Mesodermal cell (in vitro differentiated cells): ENCODE measurements at regions not wholly inside any gene's neighbourhood (a gene's known extent, or its start where the extent isn't known, plus 50 kb on each side); places are given as distances from the start of the nearest gene placed in this dataset.

Source experiments
- H3K27ac ChIP-seq: 2 replicates; pipeline ENCODE4 v1.7.0; 2013; ENCODE audit warnings: mild to moderate bottlenecking, low read depth, low read length, moderate library complexity; ENCODE audit not compliant: severe bottlenecking
- H3K36me3 ChIP-seq: 2 replicates; pipeline ENCODE4 v1.7.1; 2013; ENCODE audit warnings: mild to moderate bottlenecking, low read length, moderate library complexity; ENCODE audit not compliant: control insufficient read depth, insufficient read depth
- H3K4me1 ChIP-seq: one replicate; pipeline ENCODE4 v1.7.1; 2013; ENCODE audit warnings: mild to moderate bottlenecking, low read length; ENCODE audit not compliant: insufficient read depth, control insufficient read depth, poor library complexity, severe bottlenecking
- H3K4me3 ChIP-seq: 2 replicates; pipeline ENCODE4 v1.7.0; 2013; ENCODE audit warnings: low read length, control low read depth, mild to moderate bottlenecking; ENCODE audit not compliant: insufficient read depth, poor library complexity, severe bottlenecking; ENCODE audit errors: extremely low read depth
- H3K9me3 ChIP-seq: 2 replicates; pipeline ENCODE4 v1.7.1; 2013; ENCODE audit warnings: mild to moderate bottlenecking, low read length, moderate library complexity; ENCODE audit not compliant: control insufficient read depth
- WGBS, 2 experiments: methylation state at CpG; one replicate each; pipeline ENCODE4 v1.1.5; 2013; ENCODE audit warnings: missing lambda C conversion rate in 2 of 2; ENCODE audit not compliant: insufficient coverage in 2 of 2; 5-methylcytosine and 5-hydroxymethylcytosine counted together

GRCh38 chr2:11953258-11953657, 206.8 kb downstream of the LPIN1 start:
- Histone ChIP-seq H3K4me3 (no peak overlapping the region), H3K9me3 (no peaks in the 10 kb centered on the region), H3K36me3 (no peaks in the 10 kb centered on the region), H3K4me1 (no peaks in the 10 kb centered on the region), H3K27ac (no peak overlapping the region)
- 93 to 95% methylated on average over 2 of the region's 3 CpGs for WGBS, 2 experiments

- Histone ChIP-seq H3K36me3 (no peaks in the 10 kb centered on the region), H3K27ac (no peak overlapping the region), H3K9me3 (peaks cover 4% of the 10 kb centered on the region), H3K4me3 (no peak overlapping the region), H3K4me1 (no peaks in the 10 kb centered on the region)
- WGBS, 2 experiments: 84 to 85% methylated on average over 2 of the region's 2 CpGs
Observed at GRCh38 chr2:11955314-11955713, 208.9 kb downstream of the LPIN1 start.

DNA sequence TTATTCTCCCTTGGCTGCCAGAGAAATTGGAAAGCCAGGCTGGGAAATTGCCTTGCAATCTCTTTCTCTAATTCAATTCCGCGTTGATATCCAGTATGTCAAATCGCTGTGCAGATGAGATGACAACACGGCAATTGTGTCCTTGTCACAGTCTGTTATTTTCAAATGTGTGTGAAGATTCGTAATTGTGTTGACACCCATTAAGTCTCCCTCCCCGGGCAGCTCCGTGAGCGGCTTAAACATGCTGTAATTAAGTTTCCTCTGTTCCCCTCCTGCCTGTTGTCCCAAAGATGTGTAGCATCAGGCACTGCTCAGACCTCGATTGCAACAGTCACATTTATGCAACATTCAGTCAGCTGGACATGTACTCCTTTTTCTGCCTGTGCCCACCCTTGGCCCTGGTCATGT, 209.5 kb downstream of the LPIN1 start:
- no peaks in the 10 kb centered on the region for H3K4me1 ChIP-seq
- WGBS, 2 experiments: 87 to 89% methylated on average over 8 of the region's 9 CpGs
- H3K4me3 ChIP-seq: no peak overlapping the region
- no peak overlapping the region for H3K27ac ChIP-seq
- no peaks in the 10 kb centered on the region for H3K36me3 ChIP-seq
- peaks cover 4% of the 10 kb centered on the region for H3K9me3 ChIP-seq

- WGBS, 2 experiments: 89 to 96% methylated on average over 6 to 9 of the region's 10 CpGs
- Histone ChIP-seq H3K9me3 (peaks cover 4% of the 10 kb centered on the region), H3K27ac (no peak overlapping the region), H3K4me3 (no peak overlapping the region), H3K36me3 (no peaks in the 10 kb centered on the region), H3K4me1 (no peaks in the 10 kb centered on the region)
Observed at GRCh38 chr2:11962707-11963328, 216.4 kb downstream of the LPIN1 start.

DNA sequence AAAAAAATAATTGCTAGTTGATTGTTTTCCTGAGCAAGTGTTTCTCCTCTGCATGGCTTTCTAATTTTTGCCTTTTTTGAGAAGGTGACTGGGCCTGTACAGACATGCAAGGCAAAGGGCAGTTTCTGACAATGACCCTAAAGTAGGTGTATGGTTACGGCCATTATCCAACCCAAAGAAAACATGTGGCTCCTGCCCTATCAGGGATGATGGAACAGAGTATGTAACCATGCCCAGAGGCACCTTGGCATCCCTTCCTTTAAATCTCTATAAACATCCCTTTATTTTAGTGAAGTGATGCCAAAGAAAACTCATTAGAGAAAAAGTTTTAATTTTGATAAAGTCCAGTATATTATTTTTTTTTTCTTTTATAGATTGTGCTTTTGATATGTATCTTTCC, 217.5 kb downstream of the LPIN1 start:
- H3K27ac ChIP-seq: no peak overlapping the region
- H3K4me1 ChIP-seq: no peaks in the 10 kb centered on the region
- peaks cover 4% of the 10 kb centered on the region for H3K9me3 ChIP-seq
- H3K4me3 ChIP-seq: no peak overlapping the region
- no peaks in the 10 kb centered on the region for H3K36me3 ChIP-seq
- no CpG with 5 or more reads among the region's 1 CpG for WGBS, 2 experiments

DNA sequence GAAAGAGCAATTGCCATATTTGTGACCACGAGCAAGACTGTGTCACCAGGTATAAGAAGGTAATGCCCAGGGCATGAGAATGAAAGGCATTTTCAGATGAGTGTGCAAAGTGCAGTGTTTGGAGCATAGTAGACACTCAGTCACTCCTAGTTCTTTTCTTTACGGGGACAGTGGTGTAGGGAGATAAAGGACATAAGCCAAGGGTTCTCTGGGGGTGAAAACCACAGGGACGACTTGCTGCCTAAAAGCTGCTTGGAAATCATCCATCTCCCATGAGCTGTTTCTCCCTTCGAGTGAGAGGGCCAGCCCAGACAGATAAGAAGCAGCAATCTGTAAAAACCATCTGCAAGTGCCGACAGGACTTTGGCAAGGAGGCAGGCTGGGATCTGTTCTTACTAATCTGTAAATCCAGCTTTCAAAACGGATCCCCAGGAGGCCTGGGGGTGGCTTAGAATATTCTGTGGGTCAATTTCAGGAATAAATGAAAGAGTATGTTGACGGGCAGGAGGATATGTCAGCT, 221.6 kb downstream of the LPIN1 start:
- H3K4me1 ChIP-seq: no peaks in the 10 kb centered on the region
- H3K36me3 ChIP-seq: no peaks in the 10 kb centered on the region
- no peak overlapping the region for H3K27ac ChIP-seq
- no peak overlapping the region for H3K4me3 ChIP-seq
- whole genome bisulfite sequencing, 2 experiments: 59 to 73% methylated on average over 5 to 6 of the region's 7 CpGs
- H3K9me3 ChIP-seq: peaks cover 3% of the 10 kb centered on the region

- Histone ChIP-seq H3K27ac (no peak overlapping the region), H3K4me3 (no peak overlapping the region), H3K4me1 (no peaks in the 10 kb centered on the region), H3K36me3 (no peaks in the 10 kb centered on the region), H3K9me3 (peaks cover 4% of the 10 kb centered on the region)
- WGBS, 2 experiments: 95 to 97% methylated on average over 4 of the region's 5 CpGs
Observed at GRCh38 chr2:11968521-11968920, 222.1 kb downstream of the LPIN1 start.

- Histone ChIP-seq H3K4me3 (no peak overlapping the region), H3K36me3 (no peaks in the 10 kb centered on the region), H3K4me1 (no peaks in the 10 kb centered on the region), H3K9me3 (peaks cover 7% of the 10 kb centered on the region), H3K27ac (no peak overlapping the region)
- WGBS, 2 experiments: no CpG with 5 or more reads among the region's 1 CpG
Observed at GRCh38 chr2:11969774-11970173, 223.3 kb downstream of the LPIN1 start.

GRCh38 chr2:11974573-11974972, 228.1 kb downstream of the LPIN1 start:
- no peaks in the 10 kb centered on the region for H3K4me1 ChIP-seq
- H3K36me3 ChIP-seq: no peaks in the 10 kb centered on the region
- peaks cover 7% of the 10 kb centered on the region for H3K9me3 ChIP-seq
- no peak overlapping the region for H3K27ac ChIP-seq
- no peak overlapping the region for H3K4me3 ChIP-seq
- no CpG with 5 or more reads among the region's 1 CpG for WGBS, 2 experiments

DNA sequence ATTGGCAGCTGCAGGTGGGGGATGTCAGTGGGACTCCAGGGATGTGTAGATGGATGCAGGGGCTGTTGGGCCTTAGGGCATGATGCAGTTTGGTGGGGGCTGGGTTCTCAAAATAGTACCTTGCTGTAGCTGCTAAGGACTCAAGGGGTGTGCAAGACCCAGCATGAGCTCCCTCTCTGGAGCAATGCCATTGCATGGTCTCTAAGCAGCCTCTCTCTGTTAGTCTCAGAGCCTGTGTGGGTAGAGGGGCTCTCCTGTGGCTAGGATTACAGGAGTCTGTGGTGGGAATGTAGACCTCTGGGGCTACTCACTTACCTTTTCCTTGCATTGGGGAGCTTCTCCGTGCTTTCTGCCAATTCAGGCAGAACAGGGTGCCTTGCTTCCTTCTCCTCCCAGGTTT, 228.9 kb downstream of the LPIN1 start:
- no peak overlapping the region for H3K27ac ChIP-seq
- H3K4me1 ChIP-seq: no peaks in the 10 kb centered on the region
- no peak overlapping the region for H3K4me3 ChIP-seq
- no peaks in the 10 kb centered on the region for H3K36me3 ChIP-seq
- 80 to 89% methylated on average over 1 of the region's 1 CpG for WGBS, 2 experiments
- peaks cover 7% of the 10 kb centered on the region for H3K9me3 ChIP-seq

DNA sequence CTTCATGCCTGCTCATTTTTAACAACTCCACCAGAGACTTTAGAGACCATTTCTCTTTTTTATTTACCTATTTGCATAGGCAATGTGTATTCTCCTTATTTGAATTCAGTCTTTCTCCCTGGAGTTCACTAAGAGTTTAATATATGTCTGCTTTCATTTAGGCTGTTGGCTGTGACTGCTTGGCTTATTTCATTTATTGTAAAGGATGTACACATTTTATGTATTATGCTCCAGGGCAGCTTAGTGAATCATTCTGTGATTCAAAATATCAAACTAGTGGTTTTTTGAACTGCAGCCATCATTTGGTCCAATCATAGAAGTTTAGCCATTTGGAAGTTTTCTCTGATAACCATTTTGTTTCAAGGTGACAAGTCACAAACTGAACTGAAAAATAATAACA, 229.6 kb downstream of the LPIN1 start:
- H3K4me3 ChIP-seq: no peak overlapping the region
- H3K36me3 ChIP-seq: no peaks in the 10 kb centered on the region
- no peaks in the 10 kb centered on the region for H3K4me1 ChIP-seq
- no peak overlapping the region for H3K27ac ChIP-seq
- H3K9me3 ChIP-seq: peaks cover 4% of the 10 kb centered on the region
